ENCODE measurements at regions not wholly inside any gene's neighbourhood (a gene's known extent, or its start where the extent isn't known, plus 50 kb on each side); places are given as distances from the start of the nearest gene placed in this dataset.

GRCh38 chr15:31560643-31561042 lies 234.0 kb downstream of the KLF13 start:
- DNase-seq (ENCODE audit: low read depth, low spot score) (no peak), FAIRE-seq (no peak)
- H4K20me1 ChIP-seq (replicated peaks; ENCODE audit: control insufficient read depth, extremely low read depth, insufficient read depth, low read length), result no peaks in the 10 kb centered on the region
- dilution Hi-C loops (cut with MboI; ENCODE audit: extremely low pct_ligation_motif_present, low sequenced_read_pairs) (no loop called here), intact Hi-C loops (cut with micrococcal nuclease) (no loop called here)
- no peak overlapping the region for H3K9ac ChIP-seq (replicated peaks; ENCODE audit: extremely low read depth, insufficient read depth, low read length)
- ChIA-PET POLR2A (no interaction called here), CTCF (interaction anchor here (0.8 kb wide), 1 partner anchor 16 kb away, joined by 3 read pairs; no protein-coding TSS in a partner anchor)
- no peaks in the 10 kb centered on the region for H3K79me2 ChIP-seq (ENCODE audit: control insufficient read depth, insufficient read depth, low read length)
- H3K36me3 ChIP-seq (ENCODE audit: control insufficient read depth in 2 of 2, extremely low read depth in 1 of 2, insufficient read depth in 2 of 2, low read length in 2 of 2), result no peaks in the 10 kb centered on the region
- H3K9me1 ChIP-seq (replicated peaks; ENCODE audit: control insufficient read depth, extremely low read depth, insufficient read depth, low read length), result no peaks in the 10 kb centered on the region
- no peak overlapping the region for H3K4me3 ChIP-seq (replicated peaks in 1 of 3; ENCODE audit: insufficient read depth in 1 of 3, low read depth in 1 of 3, low read length in 3 of 3)
- BruUV-seq (replicated peaks), result no TSS peak
- H3K27me3 ChIP-seq (ENCODE audit: control insufficient read depth in 2 of 2, insufficient read depth in 2 of 2, low read length in 2 of 2), result no peaks in the 10 kb centered on the region
- TF ChIP-seq, protein P1, sequence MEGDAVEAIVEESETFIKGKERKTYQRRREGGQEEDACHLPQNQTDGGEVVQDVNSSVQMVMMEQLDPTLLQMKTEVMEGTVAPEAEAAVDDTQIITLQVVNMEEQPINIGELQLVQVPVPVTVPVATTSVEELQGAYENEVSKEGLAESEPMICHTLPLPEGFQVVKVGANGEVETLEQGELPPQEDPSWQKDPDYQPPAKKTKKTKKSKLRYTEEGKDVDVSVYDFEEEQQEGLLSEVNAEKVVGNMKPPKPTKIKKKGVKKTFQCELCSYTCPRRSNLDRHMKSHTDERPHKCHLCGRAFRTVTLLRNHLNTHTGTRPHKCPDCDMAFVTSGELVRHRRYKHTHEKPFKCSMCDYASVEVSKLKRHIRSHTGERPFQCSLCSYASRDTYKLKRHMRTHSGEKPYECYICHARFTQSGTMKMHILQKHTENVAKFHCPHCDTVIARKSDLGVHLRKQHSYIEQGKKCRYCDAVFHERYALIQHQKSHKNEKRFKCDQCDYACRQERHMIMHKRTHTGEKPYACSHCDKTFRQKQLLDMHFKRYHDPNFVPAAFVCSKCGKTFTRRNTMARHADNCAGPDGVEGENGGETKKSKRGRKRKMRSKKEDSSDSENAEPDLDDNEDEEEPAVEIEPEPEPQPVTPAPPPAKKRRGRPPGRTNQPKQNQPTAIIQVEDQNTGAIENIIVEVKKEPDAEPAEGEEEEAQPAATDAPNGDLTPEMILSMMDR (IDR thresholded peaks at IDR 0.05; ENCODE audit: extremely low read depth in 1 of 2, insufficient read depth in 1 of 2, low read depth in 1 of 2, low read length in 2 of 2), result no peak
- TF ChIP-seq MAX (IDR thresholded peaks at IDR 0.05; ENCODE audit: insufficient read depth, insufficient read length), result no peak
- no peak for TF ChIP-seq FOS (IDR thresholded peaks at IDR 0.05; ENCODE audit: borderline replicate concordance, insufficient read depth, low read length)
- TF ChIP-seq POLR2A (IDR thresholded peaks at IDR 0.05; ENCODE audit: low read depth, low read length), result no peak
- TF ChIP-seq EZH2 (IDR thresholded peaks at IDR 0.05; ENCODE audit: borderline replicate concordance, low read depth, low read length, severe bottlenecking), result no peak
- TF ChIP-seq JUN (IDR thresholded peaks at IDR 0.05; ENCODE audit: borderline replicate concordance, insufficient read depth, insufficient read length, low read depth), result no peak
- TF ChIP-seq POLR2AphosphoS5 (IDR thresholded peaks at IDR 0.05; ENCODE audit: insufficient read depth, low read depth, low read length), result no peak
- no peak for TF ChIP-seq GATA2 (IDR thresholded peaks at IDR 0.05; ENCODE audit: insufficient read depth, insufficient read length, low read depth, low read length)
- TF ChIP-seq MYC (IDR thresholded peaks at IDR 0.05; ENCODE audit: low read depth, low read length), result no peak
- no peak overlapping the region for H3K27ac ChIP-seq (ENCODE audit: insufficient read depth, low read depth, low read length)
- H3K4me2 ChIP-seq (ENCODE audit: insufficient read depth, low read length), result no peak overlapping the region
- no peaks in the 10 kb centered on the region for H3K9me3 ChIP-seq (replicated peaks; ENCODE audit: control insufficient read depth, insufficient read depth, low read length)
- H2AFZ ChIP-seq (ENCODE audit: low read depth, low read length), result no peak overlapping the region
- H3K4me1 ChIP-seq (ENCODE audit: control insufficient read depth, extremely low read depth, insufficient read depth, low read length), result no peaks in the 10 kb centered on the region

Measured in endothelial cell of umbilical vein (primary cell).